GM23338 (cell line): ENCODE measurements at regions not wholly inside any gene's neighbourhood (a gene's known extent, or its start where the extent isn't known, plus 50 kb on each side); places are given as distances from the start of the nearest gene placed in this dataset.

ENCODE experiments used
- ATAC-seq: fragments of 200-7000 bp; cut with Tn5 transposase; 3 replicates; pipeline ENCODE4 v1.9.1; 2020
- DNase-seq: peaks from one replicate; pipeline ENCODE4 v3.0.0-alpha.2; 2015; ENCODE audit warnings: low spot score
- H2AFZ ChIP-seq: fragments of 200-600 bp; sonication (generic); 2 replicates; pipeline ENCODE4 v1.8.0; 2016; ENCODE audit warnings: antibody characterized with exemption, mild to moderate bottlenecking, moderate library complexity
- H3F3A ChIP-seq: fragments of 200-600 bp; sonication (generic); replicated peaks from 2 replicates; pipeline ENCODE4 v1.8.0; 2017; ENCODE audit warnings: antibody characterized with exemption, mixed run types, low read depth
- H3K27ac ChIP-seq: fragments of 200-600 bp; sonication (generic); 2 replicates; pipeline ENCODE4 v1.6.1; 2016; ENCODE audit warnings: low read depth
- H3K27me3 ChIP-seq: fragments of 200-600 bp; sonication (generic); 2 replicates; pipeline ENCODE4 v1.8.0; 2016; ENCODE audit warnings: mild to moderate bottlenecking, mixed run types, moderate library complexity; ENCODE audit not compliant: insufficient read depth
- H3K36me3 ChIP-seq: fragments of 200-600 bp; sonication (generic); 2 replicates; pipeline ENCODE4 v1.8.0; 2016; ENCODE audit warnings: mild to moderate bottlenecking; ENCODE audit not compliant: insufficient read depth
- H3K4me1 ChIP-seq: fragments of 200-600 bp; sonication (generic); 2 replicates; pipeline ENCODE4 v1.8.0; 2016; ENCODE audit warnings: mild to moderate bottlenecking, moderate library complexity; ENCODE audit not compliant: insufficient read depth
- H3K4me2 ChIP-seq: fragments of 200-600 bp; sonication (generic); 2 replicates; pipeline ENCODE4 v1.7.1; 2017; ENCODE audit warnings: mixed run types
- H3K4me3 ChIP-seq: fragments of 200-600 bp; sonication (generic); 2 replicates; pipeline ENCODE4 v1.6.1; 2016; ENCODE audit warnings: mixed run types
- H3K79me2 ChIP-seq: fragments of 200-600 bp; sonication (generic); replicated peaks from 2 replicates; pipeline ENCODE4 v1.8.0; 2017; ENCODE audit warnings: mild to moderate bottlenecking; ENCODE audit not compliant: insufficient read depth
- H3K9me2 ChIP-seq: fragments of 200-600 bp; sonication (generic); 2 replicates; pipeline ENCODE4 v1.8.0; 2017; ENCODE audit not compliant: insufficient read depth
- H4K20me1 ChIP-seq: fragments of 200-600 bp; sonication (generic); replicated peaks from 2 replicates; pipeline ENCODE4 v1.8.0; 2017; ENCODE audit warnings: mild to moderate bottlenecking; ENCODE audit not compliant: insufficient read depth
- H3K27ac Mint-ChIP-seq: 2 replicates; pipeline ENCODE4 v1.8.0; 2020; ENCODE audit warnings: inconsistent platforms, mild to moderate bottlenecking, moderate library complexity, mixed read lengths
- H3K27me3 Mint-ChIP-seq: 3 replicates; pipeline ENCODE4 v1.8.0; 2022; ENCODE audit warnings: low read depth, mild to moderate bottlenecking, moderate library complexity, mixed read lengths, inconsistent platforms; ENCODE audit not compliant: insufficient read depth, poor library complexity
- H3K36me3 Mint-ChIP-seq: 3 replicates; pipeline ENCODE4 v1.8.0; 2021; ENCODE audit warnings: low read depth, mild to moderate bottlenecking, inconsistent platforms, moderate library complexity, mixed read lengths
- H3K4me1 Mint-ChIP-seq: 3 replicates; pipeline ENCODE4 v1.8.0; 2020; ENCODE audit warnings: mild to moderate bottlenecking, inconsistent platforms, mixed read lengths
- H3K4me3 Mint-ChIP-seq: 3 replicates; pipeline ENCODE4 v1.8.0; 2021; ENCODE audit warnings: moderate library complexity, mild to moderate bottlenecking, inconsistent platforms, mixed read lengths
- H3K9me3 Mint-ChIP-seq: 3 replicates; pipeline ENCODE4 v1.8.0; 2020; ENCODE audit warnings: moderate library complexity, mild to moderate bottlenecking, inconsistent platforms, mixed read lengths
- CREB1 ChIP-seq: fragments of 250-450 bp; sonication (Bioruptor Pico); IDR thresholded peaks from 2 replicates; pipeline ENCODE4 v1.5.0; 2020; ENCODE audit warnings: low read depth, mild to moderate bottlenecking, moderate library complexity
- EZH2 ChIP-seq: fragments of 200-600 bp; sonication (generic); IDR thresholded peaks from one replicate; pipeline ENCODE4 v1.8.0; 2017; ENCODE audit warnings: antibody characterized with exemption, mild to moderate bottlenecking, low read depth; ENCODE audit not compliant: unreplicated experiment
- EZH2phosphoT487 ChIP-seq: fragments of 200-600 bp; sonication (generic); IDR thresholded peaks from one replicate; pipeline ENCODE4 v1.8.1; 2018; ENCODE audit warnings: antibody characterized with exemption; ENCODE audit not compliant: unreplicated experiment
- JUNB ChIP-seq: IDR thresholded peaks from one replicate; pipeline ENCODE4 v1.6.1; 2016; ENCODE audit warnings: antibody characterized with exemption; ENCODE audit not compliant: unreplicated experiment
- POLR2AphosphoS5 ChIP-seq: IDR thresholded peaks from 2 replicates; pipeline ENCODE4 v1.6.1; 2016; ENCODE audit warnings: antibody characterized with exemption, low read depth
- STAT1 ChIP-seq: IDR thresholded peaks from one replicate; pipeline ENCODE4 v1.6.1; 2016; ENCODE audit warnings: antibody characterized with exemption; ENCODE audit not compliant: unreplicated experiment
- ZNF114 ChIP-seq: fragments of 250-450 bp; sonication (Bioruptor Pico); IDR thresholded peaks from 2 replicates; pipeline ENCODE4 v1.5.0; 2020; ENCODE audit warnings: mild to moderate bottlenecking, moderate library complexity
- ZNF331 ChIP-seq: fragments of 250-450 bp; sonication (Bioruptor Pico); IDR thresholded peaks from 2 replicates; pipeline ENCODE4 v1.5.0; 2020; ENCODE audit warnings: low read depth, mild to moderate bottlenecking, moderate library complexity
- TF ChIP-seq, protein P1 (sequence below), 2 experiments: fragments of 200-600 bp in 1 of 2; sonication (generic) in 1 of 2; conservative IDR thresholded peaks; 2 replicates each; pipeline versions ENCODE4 v1.5.1 to v1.6.1; 2016 to 2017; ENCODE audit warnings: antibody characterized with exemption in 2 of 2, low read depth in 2 of 2, mild to moderate bottlenecking in 2 of 2, moderate library complexity in 1 of 2
- TF ChIP-seq, protein P2 (sequence below): IDR thresholded peaks from one replicate; pipeline ENCODE4 v1.6.1; 2018; ENCODE audit warnings: antibody characterized with exemption; ENCODE audit not compliant: unreplicated experiment
- TF ChIP-seq, protein P3 (sequence below): IDR thresholded peaks from 2 replicates; pipeline ENCODE4 v1.6.1; 2016; ENCODE audit warnings: antibody characterized with exemption

DNA sequence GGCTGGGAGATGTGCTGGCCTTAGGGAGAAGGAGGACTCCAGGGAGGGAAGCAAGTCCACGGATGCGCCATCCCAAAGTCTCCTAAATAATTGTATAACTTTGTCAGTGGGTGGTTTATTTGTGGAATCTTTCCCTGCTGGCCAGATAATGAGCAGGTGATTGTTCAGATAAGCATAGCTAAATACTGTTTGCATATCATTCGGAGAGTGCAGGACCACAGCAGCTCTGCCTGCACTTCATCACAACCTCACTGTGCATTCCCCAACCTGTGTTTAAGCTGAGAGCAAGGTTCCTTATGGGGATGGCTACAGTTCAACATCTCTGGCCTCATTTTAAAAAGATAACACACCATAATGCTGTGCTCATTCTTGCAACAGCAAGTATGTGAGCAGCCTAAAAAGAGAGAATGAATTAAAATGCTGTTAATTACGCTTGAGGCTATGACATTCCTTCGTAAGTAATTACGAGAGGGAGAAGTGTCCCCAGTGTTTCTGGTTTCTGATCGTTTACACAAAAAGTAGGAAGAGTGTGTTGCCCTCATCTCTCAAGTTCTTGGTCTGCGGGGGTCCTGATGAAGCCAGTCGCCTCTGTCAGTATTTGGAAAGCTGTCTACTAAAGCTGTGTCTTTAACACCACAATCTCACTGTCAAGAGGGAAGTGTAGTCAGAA, 272.0 kb upstream of the RORA start (continued):
- TF ChIP-seq, protein P1, sequence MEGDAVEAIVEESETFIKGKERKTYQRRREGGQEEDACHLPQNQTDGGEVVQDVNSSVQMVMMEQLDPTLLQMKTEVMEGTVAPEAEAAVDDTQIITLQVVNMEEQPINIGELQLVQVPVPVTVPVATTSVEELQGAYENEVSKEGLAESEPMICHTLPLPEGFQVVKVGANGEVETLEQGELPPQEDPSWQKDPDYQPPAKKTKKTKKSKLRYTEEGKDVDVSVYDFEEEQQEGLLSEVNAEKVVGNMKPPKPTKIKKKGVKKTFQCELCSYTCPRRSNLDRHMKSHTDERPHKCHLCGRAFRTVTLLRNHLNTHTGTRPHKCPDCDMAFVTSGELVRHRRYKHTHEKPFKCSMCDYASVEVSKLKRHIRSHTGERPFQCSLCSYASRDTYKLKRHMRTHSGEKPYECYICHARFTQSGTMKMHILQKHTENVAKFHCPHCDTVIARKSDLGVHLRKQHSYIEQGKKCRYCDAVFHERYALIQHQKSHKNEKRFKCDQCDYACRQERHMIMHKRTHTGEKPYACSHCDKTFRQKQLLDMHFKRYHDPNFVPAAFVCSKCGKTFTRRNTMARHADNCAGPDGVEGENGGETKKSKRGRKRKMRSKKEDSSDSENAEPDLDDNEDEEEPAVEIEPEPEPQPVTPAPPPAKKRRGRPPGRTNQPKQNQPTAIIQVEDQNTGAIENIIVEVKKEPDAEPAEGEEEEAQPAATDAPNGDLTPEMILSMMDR (conservative IDR thresholded peaks at IDR 0.05; ENCODE audit: low read depth in 2 of 2) = no peak
- TF ChIP-seq, protein P2, sequence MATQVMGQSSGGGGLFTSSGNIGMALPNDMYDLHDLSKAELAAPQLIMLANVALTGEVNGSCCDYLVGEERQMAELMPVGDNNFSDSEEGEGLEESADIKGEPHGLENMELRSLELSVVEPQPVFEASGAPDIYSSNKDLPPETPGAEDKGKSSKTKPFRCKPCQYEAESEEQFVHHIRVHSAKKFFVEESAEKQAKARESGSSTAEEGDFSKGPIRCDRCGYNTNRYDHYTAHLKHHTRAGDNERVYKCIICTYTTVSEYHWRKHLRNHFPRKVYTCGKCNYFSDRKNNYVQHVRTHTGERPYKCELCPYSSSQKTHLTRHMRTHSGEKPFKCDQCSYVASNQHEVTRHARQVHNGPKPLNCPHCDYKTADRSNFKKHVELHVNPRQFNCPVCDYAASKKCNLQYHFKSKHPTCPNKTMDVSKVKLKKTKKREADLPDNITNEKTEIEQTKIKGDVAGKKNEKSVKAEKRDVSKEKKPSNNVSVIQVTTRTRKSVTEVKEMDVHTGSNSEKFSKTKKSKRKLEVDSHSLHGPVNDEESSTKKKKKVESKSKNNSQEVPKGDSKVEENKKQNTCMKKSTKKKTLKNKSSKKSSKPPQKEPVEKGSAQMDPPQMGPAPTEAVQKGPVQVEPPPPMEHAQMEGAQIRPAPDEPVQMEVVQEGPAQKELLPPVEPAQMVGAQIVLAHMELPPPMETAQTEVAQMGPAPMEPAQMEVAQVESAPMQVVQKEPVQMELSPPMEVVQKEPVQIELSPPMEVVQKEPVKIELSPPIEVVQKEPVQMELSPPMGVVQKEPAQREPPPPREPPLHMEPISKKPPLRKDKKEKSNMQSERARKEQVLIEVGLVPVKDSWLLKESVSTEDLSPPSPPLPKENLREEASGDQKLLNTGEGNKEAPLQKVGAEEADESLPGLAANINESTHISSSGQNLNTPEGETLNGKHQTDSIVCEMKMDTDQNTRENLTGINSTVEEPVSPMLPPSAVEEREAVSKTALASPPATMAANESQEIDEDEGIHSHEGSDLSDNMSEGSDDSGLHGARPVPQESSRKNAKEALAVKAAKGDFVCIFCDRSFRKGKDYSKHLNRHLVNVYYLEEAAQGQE = no peak
- TF ChIP-seq, protein P3, sequence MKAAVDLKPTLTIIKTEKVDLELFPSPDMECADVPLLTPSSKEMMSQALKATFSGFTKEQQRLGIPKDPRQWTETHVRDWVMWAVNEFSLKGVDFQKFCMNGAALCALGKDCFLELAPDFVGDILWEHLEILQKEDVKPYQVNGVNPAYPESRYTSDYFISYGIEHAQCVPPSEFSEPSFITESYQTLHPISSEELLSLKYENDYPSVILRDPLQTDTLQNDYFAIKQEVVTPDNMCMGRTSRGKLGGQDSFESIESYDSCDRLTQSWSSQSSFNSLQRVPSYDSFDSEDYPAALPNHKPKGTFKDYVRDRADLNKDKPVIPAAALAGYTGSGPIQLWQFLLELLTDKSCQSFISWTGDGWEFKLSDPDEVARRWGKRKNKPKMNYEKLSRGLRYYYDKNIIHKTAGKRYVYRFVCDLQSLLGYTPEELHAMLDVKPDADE = no peak
- TF ChIP-seq ZNF331 (CRISPR knock-in tag) (no peak), STAT1 (no peak), EZH2phosphoT487 (no peak), ZNF114 (CRISPR knock-in tag) (no peak), POLR2AphosphoS5 (no peak), JUNB (no peak), EZH2 (no peak)

GRCh38 chr15:61500523-61500922, 271.4 kb upstream of the RORA start:
- Histone ChIP-seq H4K20me1 (no peaks in the 10 kb centered on the region), H3K4me1 (peaks cover 23% of the 10 kb centered on the region), H3K79me2 (no peaks in the 10 kb centered on the region), H3K27me3 (no peaks in the 10 kb centered on the region), H3K36me3 (no peaks in the 10 kb centered on the region), H3K9me2 (0 out of 2 replicates have a peak, but pooled peaks cover 6% of the 10 kb centered on the region), H3K27ac (no peak overlapping the region), H3K4me2 (peak overlapping the region; percentile 46; the same call in 1 of the 2 replicates), H3F3A (no peaks in the 10 kb centered on the region), H2AFZ (peak overlapping the region; percentile 36), H3K4me3 (no peak overlapping the region)
- no peaks in the 10 kb centered on the region for H3K27me3 Mint-ChIP-seq
- H3K27ac Mint-ChIP-seq = no peak overlapping the region
- H3K9me3 Mint-ChIP-seq = no peaks in the 10 kb centered on the region
- H3K4me1 Mint-ChIP-seq = peaks cover 27% of the 10 kb centered on the region
- DNase-seq = no peak
- H3K36me3 Mint-ChIP-seq = no peaks in the 10 kb centered on the region
- H3K4me3 Mint-ChIP-seq = no peak overlapping the region
- no peak for ATAC-seq
- TF ChIP-seq ZNF114 (CRISPR knock-in tag) (no peak), CREB1 (CRISPR knock-in tag) (no peak), EZH2phosphoT487 (no peak)
- TF ChIP-seq, protein P2 = no peak
